CD4-positive, CD25-positive, alpha-beta regulatory T cell (primary cell): ENCODE measurements at regions not wholly inside any gene's neighbourhood (a gene's known extent, or its start where the extent isn't known, plus 50 kb on each side); places are given as distances from the start of the nearest gene placed in this dataset.

ENCODE experiments used
- ATAC-seq, 2 donors: fragments of 150-1000 bp; cut with Tn5 transposase; one replicate each; pipeline ENCODE4 v1.10.0; 2021; ENCODE audit warnings: low read depth in 2 of 2, moderate number of reproducible peaks in 2 of 2, moderate library complexity in 1 of 2
- DNase-seq, 3 donors: peaks; one replicate each; pipeline versions ENCODE4 v3.0.0 to v3.0.0-alpha.2; 2012 to 2022; ENCODE audit warnings: mixed read lengths in 1 of 3
- H3K27ac ChIP-seq: one replicate; pipeline ENCODE4 v1.7.0; 2013; ENCODE audit warnings: mild to moderate bottlenecking, low read length; ENCODE audit not compliant: insufficient read depth, poor library complexity, severe bottlenecking
- H3K27me3 ChIP-seq: one replicate; pipeline ENCODE4 v1.7.0; 2013; ENCODE audit warnings: low read length; ENCODE audit not compliant: control insufficient read depth, insufficient read depth
- H3K36me3 ChIP-seq: one replicate; pipeline ENCODE4 v1.7.0; 2013; ENCODE audit warnings: mild to moderate bottlenecking, low read length, moderate library complexity; ENCODE audit not compliant: control insufficient read depth, insufficient read depth
- H3K4me1 ChIP-seq: 2 replicates; pipeline ENCODE4 v1.7.0; 2013; ENCODE audit warnings: mild to moderate bottlenecking, low read length; ENCODE audit not compliant: insufficient read depth, control insufficient read depth, poor library complexity, severe bottlenecking
- H3K4me3 ChIP-seq: one replicate; pipeline ENCODE4 v1.7.0; 2013; ENCODE audit warnings: low read depth, mild to moderate bottlenecking, low read length, moderate library complexity
- H3K9me3 ChIP-seq, 2 experiments: 1 replicate in 1 of 2; 2 replicates in 1 of 2; pipeline ENCODE4 v1.7.0; 2013; ENCODE audit warnings: low read length in 2 of 2, mild to moderate bottlenecking in 1 of 2, moderate library complexity in 1 of 2; ENCODE audit not compliant: control insufficient read depth in 2 of 2
- H3K27ac Mint-ChIP-seq, 3 donors: one replicate each; pipeline ENCODE4 v1.8.0; 2020 to 2022; ENCODE audit warnings: mild to moderate bottlenecking in 3 of 3, mixed read lengths in 3 of 3, moderate library complexity in 2 of 3
- H3K27me3 Mint-ChIP-seq: one replicate; pipeline ENCODE4 v1.8.0; 2022; ENCODE audit warnings: mild to moderate bottlenecking, mixed read lengths
- H3K36me3 Mint-ChIP-seq: one replicate; pipeline ENCODE4 v1.8.0; 2020; ENCODE audit warnings: mixed read lengths
- H3K4me1 Mint-ChIP-seq, 4 donors: one replicate each; pipeline ENCODE4 v1.8.0; 2020 to 2022; ENCODE audit warnings: mixed read lengths in 4 of 4, mild to moderate bottlenecking in 1 of 4
- H3K4me3 Mint-ChIP-seq, 4 donors: one replicate each; pipeline ENCODE4 v1.8.0; 2020 to 2022; ENCODE audit warnings: mild to moderate bottlenecking in 4 of 4, mixed read lengths in 4 of 4, moderate library complexity in 3 of 4
- H3K9me3 Mint-ChIP-seq, 7 donors: one replicate each; pipeline ENCODE4 v1.8.0; 2020 to 2022; ENCODE audit warnings: mixed read lengths in 7 of 7, mild to moderate bottlenecking in 3 of 7, moderate library complexity in 2 of 7

DNA sequence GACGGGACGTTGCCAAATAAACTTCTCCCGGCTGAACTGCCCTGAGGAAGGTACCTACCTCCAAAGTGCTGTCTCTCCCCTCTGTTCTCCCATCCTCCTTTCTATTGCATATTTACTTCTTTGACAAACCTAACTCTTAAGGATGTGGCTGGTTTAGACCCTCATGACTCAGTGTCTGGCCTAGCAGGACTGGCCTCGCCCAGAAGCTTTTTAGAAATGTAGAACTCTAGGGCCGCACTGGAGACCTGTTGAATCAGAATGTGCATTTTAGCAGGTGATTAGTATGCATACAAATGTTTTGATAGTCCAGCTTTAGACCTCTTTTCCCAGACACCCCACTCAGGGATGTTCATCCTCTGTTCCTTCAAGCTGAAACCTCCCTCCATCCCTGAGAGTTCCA lies 335.9 kb downstream of the PIK3R1 start:
- Histone ChIP-seq H3K4me3 (no peak overlapping the region), H3K27ac (no peak overlapping the region), H3K4me1 (no peaks in the 10 kb centered on the region), H3K27me3 (peaks cover under 1% of the 10 kb centered on the region), H3K9me3 (no peaks in the 10 kb centered on the region), H3K36me3 (no peaks in the 10 kb centered on the region)
- Mint-ChIP-seq H3K4me3 (no peak overlapping the region), H3K4me1 (no peaks in the 10 kb centered on the region), H3K27me3 (peaks cover 15% of the 10 kb centered on the region), H3K36me3 (no peaks in the 10 kb centered on the region), H3K27ac (no peak overlapping the region), H3K9me3 (no peaks in the 10 kb centered on the region)
- DNase-seq = no peak
- no peak for ATAC-seq

DNA sequence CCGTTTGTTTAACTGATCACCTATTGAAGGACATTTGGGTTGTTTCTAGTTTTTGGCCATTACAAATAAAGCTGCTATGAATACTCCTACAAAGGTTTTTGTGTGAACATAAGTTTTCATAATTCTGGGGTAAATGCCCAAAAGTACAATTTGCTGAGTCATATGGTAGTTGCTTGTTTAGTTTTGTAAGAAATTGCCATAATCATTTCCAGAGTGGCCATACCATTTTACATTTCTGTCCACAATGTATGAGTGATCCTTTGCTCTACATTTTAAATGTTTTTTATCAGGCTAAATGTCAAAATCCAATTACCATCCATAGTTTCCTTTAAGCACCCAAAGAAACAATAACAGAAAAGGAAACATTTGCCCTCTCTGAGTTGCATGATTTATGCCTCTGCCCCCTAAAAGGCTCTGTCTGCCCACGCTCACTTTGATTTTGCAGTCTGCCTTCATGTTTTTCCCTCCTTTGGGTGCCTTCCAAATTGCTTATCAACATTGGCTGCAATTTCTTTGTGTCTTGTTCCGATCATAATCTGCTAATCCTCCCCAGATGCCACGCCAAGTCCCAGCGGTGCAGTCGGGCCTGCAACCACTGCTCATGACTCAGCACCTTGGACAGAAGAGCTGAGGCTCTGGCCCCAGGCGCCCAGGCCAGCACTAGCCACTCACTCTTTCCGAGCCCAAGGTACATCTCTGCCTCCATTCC lies 339.2 kb downstream of the PIK3R1 start:
- ATAC-seq (no peak), DNase-seq (no peak)
- H3K9me3 Mint-ChIP-seq = no peaks in the 10 kb centered on the region
- H3K27ac Mint-ChIP-seq = no peak overlapping the region
- no peak overlapping the region for H3K4me3 Mint-ChIP-seq
- H3K9me3 ChIP-seq = peaks cover 0 to 2% of the 10 kb centered on the region in 2 experiments
- peaks cover 15% of the 10 kb centered on the region for H3K27me3 Mint-ChIP-seq
- H3K4me1 Mint-ChIP-seq = no peaks in the 10 kb centered on the region
- H3K27ac ChIP-seq = no peak overlapping the region
- no peaks in the 10 kb centered on the region for H3K36me3 Mint-ChIP-seq
- no peaks in the 10 kb centered on the region for H3K36me3 ChIP-seq
- H3K4me1 ChIP-seq = no peaks in the 10 kb centered on the region
- H3K4me3 ChIP-seq = no peak overlapping the region
- H3K27me3 ChIP-seq = peaks cover 4% of the 10 kb centered on the region

DNA sequence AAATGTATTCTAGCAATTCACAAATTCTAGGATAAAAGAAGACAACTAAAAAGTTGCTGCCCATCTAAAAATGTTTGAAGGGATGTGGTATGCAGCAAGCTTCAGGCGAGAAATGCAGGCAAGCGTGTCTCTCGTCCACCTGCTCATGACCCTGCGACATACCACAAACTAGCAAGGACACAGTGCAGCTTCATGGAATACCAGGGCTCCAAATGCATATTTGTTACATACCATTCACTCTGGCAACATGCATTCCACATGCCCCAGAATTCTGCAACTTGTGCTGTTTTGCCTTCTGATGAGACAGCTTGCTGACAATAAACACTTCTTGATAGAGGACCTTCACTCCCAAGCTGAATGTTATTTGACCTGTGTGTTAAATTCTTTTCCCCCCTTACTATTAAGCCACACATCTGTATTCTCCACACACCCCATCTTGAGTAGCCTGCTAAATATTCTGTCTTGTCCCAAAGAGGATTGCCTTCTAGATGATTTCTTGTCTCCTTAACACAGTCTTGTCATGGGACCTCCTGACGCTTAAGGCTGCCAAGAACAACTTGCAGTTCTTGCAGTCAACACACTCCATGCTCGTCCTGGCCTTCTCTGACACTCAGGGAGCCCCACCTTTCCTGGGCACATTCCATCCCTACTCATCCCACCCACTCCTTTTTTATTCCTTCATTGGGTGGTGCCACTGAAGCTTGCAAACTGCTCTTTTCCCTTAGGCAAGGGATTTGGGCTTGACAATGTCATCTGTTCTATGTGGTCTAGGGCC lies 340.5 kb downstream of the PIK3R1 start:
- H3K9me3 Mint-ChIP-seq = no peaks in the 10 kb centered on the region
- DNase-seq (no peak), ATAC-seq (no peak)
- H3K9me3 ChIP-seq = peaks cover 0 to 2% of the 10 kb centered on the region in 2 experiments
- H3K36me3 ChIP-seq = no peaks in the 10 kb centered on the region
- H3K4me3 ChIP-seq = no peak overlapping the region
- no peaks in the 10 kb centered on the region for H3K4me1 Mint-ChIP-seq
- peaks cover 6% of the 10 kb centered on the region for H3K27me3 ChIP-seq
- H3K4me3 Mint-ChIP-seq = no peak overlapping the region
- no peaks in the 10 kb centered on the region for H3K36me3 Mint-ChIP-seq
- H3K27ac ChIP-seq = no peak overlapping the region
- no peak overlapping the region for H3K27ac Mint-ChIP-seq
- peaks cover 15% of the 10 kb centered on the region for H3K27me3 Mint-ChIP-seq
- H3K4me1 ChIP-seq = no peaks in the 10 kb centered on the region

DNA sequence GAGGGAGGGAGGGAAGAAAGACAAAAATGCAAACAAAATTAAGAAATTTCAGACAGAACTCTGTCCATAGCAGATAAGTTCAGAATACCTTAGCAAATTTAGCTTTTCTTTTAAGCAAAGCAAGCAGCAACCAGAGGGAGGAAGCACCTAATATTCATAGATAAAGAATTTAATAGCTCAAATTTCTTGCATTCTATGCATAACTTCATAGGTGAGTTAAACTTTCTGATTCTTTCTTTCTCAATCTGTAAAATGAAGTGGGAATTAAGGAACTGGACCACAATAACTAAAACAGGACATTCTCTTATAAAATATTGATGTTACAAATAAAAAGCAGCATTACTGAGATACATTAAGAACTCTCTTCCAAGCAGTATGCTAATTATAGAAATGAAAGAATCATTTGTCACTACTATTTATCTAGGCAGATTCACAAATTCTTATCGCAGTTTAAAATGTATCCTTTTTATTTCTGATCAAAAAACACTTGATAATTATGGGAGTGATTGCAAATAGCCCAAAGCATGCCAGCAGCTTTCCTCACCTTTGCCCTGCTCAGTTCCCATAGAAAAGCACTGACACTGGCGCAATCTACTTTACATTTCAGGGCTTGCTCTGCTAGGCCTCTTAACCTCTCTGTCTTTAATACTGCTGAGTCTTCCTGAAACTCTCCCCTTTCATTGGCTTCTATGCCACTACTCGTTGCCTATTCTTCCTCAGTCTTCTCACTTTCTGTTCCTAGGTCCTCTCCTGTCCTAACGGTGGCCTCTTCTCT lies 341.8 kb downstream of the PIK3R1 start:
- Histone ChIP-seq H3K36me3 (no peaks in the 10 kb centered on the region), H3K4me3 (no peak overlapping the region), H3K27ac (no peak overlapping the region), H3K9me3 (peaks cover 0 to 2% of the 10 kb centered on the region in 2 experiments), H3K27me3 (peaks cover 7% of the 10 kb centered on the region), H3K4me1 (no peaks in the 10 kb centered on the region)
- Mint-ChIP-seq H3K4me1 (no peaks in the 10 kb centered on the region), H3K27me3 (peaks cover 13% of the 10 kb centered on the region), H3K27ac (no peak overlapping the region), H3K9me3 (no peaks in the 10 kb centered on the region), H3K36me3 (no peaks in the 10 kb centered on the region), H3K4me3 (no peak overlapping the region)
- ATAC-seq (no peak), DNase-seq (no peak)

DNA sequence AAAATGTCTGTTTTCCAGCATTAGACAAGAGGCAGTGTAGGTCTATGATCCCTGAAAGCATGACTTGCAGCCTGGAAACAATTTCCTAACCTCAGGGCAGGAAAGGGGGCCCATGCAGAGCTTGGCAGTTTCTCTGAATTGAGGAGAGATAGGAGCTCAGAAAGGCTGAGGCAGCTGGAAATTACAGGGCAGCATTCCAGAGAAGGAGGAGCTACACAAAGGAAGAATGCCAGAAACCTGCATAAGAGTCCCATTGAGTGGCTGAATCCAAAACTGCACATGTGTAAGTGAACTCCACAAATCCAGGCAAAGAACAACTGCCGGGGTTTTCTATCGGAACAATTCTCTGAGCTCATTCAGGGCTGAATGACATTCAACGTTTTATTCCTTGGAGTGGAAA lies 346.8 kb downstream of the PIK3R1 start:
- Histone ChIP-seq H3K9me3 (peaks cover 0 to 6% of the 10 kb centered on the region in 2 experiments), H3K4me1 (no peaks in the 10 kb centered on the region), H3K27ac (no peak overlapping the region), H3K27me3 (peaks cover 5% of the 10 kb centered on the region), H3K4me3 (no peak overlapping the region), H3K36me3 (no peaks in the 10 kb centered on the region)
- H3K9me3 Mint-ChIP-seq = peaks cover 2 to 14% (median 5%) of the 10 kb centered on the region in 7 donors
- H3K4me3 Mint-ChIP-seq = no peak overlapping the region
- no peaks in the 10 kb centered on the region for H3K36me3 Mint-ChIP-seq
- no peak for ATAC-seq
- no peak overlapping the region for H3K27ac Mint-ChIP-seq
- H3K4me1 Mint-ChIP-seq = no peaks in the 10 kb centered on the region
- H3K27me3 Mint-ChIP-seq = no peaks in the 10 kb centered on the region
- no peak for DNase-seq

DNA sequence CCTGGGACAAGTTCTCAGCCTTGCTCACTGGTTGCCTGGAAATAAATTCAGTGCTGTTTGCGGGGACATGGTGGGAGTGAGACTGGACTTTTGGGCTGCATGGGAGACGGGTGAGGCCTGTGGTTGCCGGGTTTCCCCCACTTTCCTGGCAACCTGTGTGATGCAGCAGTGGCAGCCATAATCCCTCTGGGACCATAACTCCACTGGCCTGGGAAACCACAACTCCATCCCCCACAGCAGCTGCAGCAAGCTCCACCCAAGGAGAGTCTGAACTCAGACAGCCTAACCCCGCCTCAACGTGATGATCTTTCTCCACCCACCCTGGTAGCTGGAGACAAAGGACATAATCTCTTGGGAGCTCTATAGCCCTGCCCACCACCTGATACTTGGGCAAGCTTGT lies 349.9 kb downstream of the PIK3R1 start:
- Histone ChIP-seq H3K4me3 (no peak overlapping the region), H3K36me3 (no peaks in the 10 kb centered on the region), H3K27ac (no peak overlapping the region), H3K9me3 (peaks cover 0 to 3% of the 10 kb centered on the region in 2 experiments), H3K4me1 (no peaks in the 10 kb centered on the region), H3K27me3 (peaks cover 2% of the 10 kb centered on the region)
- Mint-ChIP-seq H3K4me1 (no peaks in the 10 kb centered on the region), H3K9me3 (peaks cover 2 to 18% (median 9%) of the 10 kb centered on the region in 7 donors), H3K36me3 (no peaks in the 10 kb centered on the region), H3K4me3 (no peak overlapping the region), H3K27me3 (peaks cover 2% of the 10 kb centered on the region), H3K27ac (no peak overlapping the region)
- no peak for ATAC-seq
- no peak for DNase-seq

DNA sequence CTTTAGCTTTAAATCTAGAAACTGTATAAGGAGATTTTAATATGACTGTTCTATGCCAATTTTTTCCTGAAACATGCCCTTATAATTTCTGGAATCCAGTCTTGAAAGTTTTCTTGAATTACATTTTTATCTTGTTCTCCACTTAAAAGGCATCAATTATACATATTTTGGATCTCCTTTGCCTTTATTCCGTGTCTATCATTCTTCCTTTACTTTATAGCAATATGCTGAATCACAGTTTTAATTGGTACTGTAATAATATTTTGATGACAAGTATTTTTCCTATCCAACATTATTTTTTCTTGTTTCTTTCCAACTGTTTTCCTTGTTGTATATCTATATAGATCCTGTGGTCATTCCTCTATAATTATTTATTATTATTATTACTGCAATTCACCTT lies 361.2 kb downstream of the PIK3R1 start:
- Mint-ChIP-seq H3K36me3 (no peaks in the 10 kb centered on the region), H3K4me1 (no peaks in the 10 kb centered on the region), H3K9me3 (peaks cover 0 to 8% (median 5%) of the 10 kb centered on the region in 7 donors), H3K4me3 (no peak overlapping the region), H3K27ac (no peak overlapping the region), H3K27me3 (peaks cover 6% of the 10 kb centered on the region)
- H3K9me3 ChIP-seq = peaks cover 3 to 11% of the 10 kb centered on the region in 2 experiments
- no peak overlapping the region for H3K4me3 ChIP-seq
- no peaks in the 10 kb centered on the region for H3K27me3 ChIP-seq
- no peak overlapping the region for H3K27ac ChIP-seq
- DNase-seq (no peak), ATAC-seq (no peak)
- H3K4me1 ChIP-seq = no peaks in the 10 kb centered on the region
- no peaks in the 10 kb centered on the region for H3K36me3 ChIP-seq
